Suppressor macrophage treated with lipopolysaccharide for 4 hours (primary cell): ENCODE measurements at regions not wholly inside any gene's neighbourhood (a gene's known extent, or its start where the extent isn't known, plus 50 kb on each side); places are given as distances from the start of the nearest gene placed in this dataset.
"Not testable (repeated sequence)": the region's sequence is repeated elsewhere in the genome, so short reads cannot be mapped to it uniquely, and the experiment has no call there.

Experiments used
- DNase-seq: peaks from one replicate; pipeline ENCODE4 v3.0.0-alpha.2; 2020

DNA sequence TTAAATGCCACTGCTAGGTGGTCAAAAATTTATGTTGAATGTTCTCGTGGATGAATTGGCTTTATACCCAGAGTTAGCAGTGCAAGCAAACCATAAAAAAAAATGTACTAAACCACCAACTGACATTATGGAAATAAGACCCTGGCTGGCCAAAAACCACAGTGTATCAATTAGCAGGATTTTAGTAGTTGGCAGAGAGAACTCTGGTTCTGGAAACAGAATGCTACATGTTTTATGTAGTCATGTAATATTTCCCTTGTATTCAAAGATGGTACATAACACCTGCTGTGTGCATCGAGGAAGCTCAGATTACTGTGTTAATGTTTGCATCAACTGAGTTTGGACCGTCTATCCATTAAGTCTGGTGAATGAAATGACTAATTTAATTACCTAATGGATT, 618.5 kb downstream of the CCSER2 start:
- no peak for DNase-seq

DNA sequence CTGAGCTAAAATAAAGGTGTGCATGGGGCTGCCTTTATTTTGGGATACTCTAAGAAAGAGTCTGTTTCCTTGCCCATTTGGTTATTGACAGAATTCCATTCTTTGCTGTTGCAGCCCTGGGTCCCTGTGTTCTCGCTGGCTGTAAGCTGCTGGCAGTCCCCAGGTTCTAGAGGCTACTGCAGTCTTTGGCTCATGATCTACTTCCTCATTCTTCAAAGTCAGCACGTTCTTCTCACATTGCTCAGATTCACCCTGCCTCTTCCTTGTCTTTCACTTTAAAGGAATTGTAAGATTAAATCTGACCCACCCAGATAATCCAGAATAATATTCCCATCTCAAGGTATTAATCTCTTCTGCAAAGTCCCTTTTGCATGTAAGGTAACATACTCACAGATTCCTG, 620.3 kb downstream of the CCSER2 start:
- DNase-seq = no peak

DNA sequence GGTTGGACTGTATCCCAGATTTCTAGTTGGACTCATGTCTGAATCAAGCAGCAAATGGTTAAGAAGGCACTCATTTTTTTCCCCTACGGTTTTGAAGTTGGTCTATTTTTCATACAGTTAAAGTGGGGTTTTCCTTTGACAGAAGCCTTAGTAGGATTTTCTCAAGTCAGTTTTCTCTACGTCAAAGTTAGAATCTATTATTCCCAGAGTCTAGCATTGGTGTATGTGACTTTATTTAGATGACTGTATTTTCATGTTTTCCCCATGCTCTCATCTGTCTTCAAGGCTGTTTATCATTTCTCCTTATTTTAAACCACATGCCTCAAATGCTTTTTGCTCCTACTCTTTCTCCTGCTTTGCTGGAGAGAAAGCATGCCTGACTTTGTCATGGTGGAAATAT, 623.2 kb downstream of the CCSER2 start:
- DNase-seq = no peak

DNA sequence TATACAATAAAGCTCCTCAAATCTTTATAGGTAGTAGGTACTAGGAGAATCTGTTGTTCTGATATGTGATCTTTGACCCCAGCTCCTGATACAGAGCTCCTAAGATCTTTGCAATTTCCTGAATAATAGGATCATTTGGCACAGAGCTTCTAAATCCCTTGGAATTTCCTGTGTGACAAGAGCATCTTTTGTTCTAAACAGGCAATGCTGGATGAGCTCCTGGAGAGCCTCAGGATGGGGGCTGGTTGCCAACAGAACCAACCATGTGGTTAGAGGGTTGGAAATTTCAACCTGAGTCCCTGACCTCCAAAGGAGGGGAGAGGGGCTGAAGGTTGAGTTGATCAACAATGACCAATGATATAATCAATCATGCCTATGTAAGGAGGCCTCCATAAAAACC, 629.0 kb downstream of the CCSER2 start:
- no peak for DNase-seq

DNA sequence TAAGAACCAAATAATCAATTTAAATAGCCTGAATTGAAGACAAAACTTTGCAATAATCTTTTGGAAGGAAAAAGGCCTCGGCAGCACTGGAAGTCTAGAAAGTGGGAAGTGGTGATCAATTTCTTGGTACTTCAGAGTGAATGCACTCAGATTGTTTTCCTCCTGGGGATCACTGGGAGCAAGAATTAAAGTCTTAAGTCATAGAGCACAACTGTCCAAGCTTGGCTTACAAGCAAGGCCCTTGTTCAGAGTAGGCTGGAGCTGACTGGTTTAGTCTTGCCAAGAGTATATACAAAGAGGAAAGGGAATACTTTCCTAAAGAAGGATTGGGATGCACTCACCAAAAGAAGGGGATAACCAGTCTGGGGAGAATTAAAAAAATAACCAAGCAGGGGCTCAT, 637.1 kb downstream of the CCSER2 start:
- DNase-seq = no peak

DNA sequence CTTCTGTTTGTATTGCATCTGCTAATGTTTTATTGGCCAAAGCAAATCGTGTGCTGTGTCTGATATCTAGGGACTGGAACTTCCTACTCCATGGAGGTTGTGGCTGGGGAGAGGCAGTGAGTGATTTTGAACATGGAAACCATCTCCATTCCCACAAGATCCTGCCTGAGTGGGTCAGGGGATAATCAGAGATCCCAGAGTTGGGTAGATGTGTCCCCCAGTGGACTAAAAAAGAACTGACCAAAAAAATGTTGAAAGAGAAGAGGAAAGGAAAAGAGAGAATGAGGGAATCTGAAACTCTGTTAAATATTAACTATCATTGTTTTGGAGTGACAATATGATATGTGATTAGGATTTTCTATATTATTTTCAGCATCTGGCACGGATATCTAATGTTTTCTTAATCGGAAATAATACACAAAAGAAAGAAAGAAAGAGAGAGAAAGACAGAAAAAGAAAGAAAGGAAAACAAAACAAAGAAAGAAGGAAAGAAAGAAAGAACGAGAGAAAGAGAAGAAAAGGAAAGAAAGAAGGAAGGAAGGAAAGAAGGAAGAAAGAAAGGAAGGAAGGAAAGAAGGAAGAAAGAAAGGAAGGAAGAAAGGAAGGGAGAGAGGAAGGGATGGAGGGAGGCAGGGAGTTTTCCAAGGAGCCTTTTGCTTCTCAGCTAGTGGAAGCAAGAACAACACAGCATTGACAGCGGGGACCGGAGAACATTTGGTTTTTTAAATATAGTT, 638.5 kb downstream of the CCSER2 start:
- DNase-seq = no peak

DNA sequence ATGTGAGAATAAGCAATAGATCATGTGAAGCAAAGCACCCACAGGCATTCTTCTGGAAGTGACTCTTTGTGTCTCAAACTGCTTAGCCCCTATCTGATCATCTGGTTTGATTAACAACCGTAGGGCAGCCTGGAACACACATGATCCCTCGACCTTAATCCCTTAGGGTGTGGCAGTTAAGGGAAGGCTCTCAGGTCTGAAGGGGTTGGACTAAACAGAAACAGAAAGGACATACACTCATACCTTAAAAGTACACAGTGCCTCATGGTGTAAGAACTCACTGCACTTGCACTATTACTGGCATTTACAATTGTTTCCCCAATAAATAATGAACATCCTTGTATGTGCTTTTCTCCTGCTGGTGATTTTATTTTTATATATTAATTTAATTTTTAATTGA, 640.9 kb downstream of the CCSER2 start:
- not testable (repeated sequence) for DNase-seq

DNA sequence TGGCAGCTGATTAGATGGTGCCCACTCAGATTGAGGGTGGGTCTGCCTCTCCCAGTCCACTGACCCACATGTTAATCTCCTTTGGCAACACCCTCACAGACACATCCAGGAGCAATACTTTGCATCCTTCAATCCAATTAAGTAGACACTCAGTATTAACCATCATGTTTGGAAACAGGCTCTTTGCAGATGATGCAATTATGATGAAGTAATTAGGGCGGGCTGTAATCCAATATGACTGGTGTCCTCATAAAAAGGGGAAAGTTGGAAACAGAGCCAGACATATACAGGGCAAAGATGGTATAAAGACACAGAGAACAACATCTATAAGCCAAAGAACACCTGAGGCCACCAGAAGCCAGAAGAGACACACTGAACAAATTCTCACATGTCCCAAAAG, 658.6 kb downstream of the CCSER2 start:
- DNase-seq = no peak

DNA sequence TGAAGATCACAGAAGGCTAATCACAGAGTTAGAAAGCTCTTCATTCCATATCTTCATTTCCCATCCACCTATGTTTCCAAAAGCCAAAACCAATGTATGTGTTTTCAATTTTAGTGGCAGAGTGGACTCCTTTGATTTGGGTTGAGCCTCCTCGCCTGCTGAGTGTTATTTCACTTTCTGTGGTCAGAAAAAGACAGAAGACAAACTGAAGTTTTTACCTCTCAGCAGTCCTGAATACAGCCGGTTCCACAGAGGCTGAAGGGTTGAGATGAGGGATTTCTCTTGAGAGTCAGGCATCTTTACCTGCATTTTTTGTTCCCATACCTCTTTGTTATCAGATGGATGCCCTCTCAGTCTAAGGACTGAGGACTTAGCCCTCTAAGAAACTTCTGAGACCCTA, 659.6 kb downstream of the CCSER2 start:
- DNase-seq = no peak

DNA sequence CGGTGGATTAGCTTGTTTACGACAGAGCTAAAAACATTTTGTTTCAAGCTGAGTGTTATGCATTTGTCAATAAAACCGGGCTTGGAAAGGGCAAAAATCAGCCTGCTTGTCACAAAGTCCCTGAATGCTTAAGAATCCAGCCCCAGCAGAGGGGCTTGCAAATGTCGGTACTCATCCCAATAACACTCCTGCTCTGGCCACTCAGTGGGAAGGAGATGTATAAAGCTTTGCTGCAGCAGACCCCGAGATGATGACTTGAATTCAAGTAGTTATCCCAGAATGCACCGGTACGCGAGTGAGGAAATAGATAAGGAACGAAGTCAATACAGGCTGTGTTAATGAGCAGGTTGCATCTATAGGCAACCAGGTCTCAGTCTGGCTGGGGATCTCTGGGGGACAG, 662.3 kb downstream of the CCSER2 start:
- DNase-seq = no peak

DNA sequence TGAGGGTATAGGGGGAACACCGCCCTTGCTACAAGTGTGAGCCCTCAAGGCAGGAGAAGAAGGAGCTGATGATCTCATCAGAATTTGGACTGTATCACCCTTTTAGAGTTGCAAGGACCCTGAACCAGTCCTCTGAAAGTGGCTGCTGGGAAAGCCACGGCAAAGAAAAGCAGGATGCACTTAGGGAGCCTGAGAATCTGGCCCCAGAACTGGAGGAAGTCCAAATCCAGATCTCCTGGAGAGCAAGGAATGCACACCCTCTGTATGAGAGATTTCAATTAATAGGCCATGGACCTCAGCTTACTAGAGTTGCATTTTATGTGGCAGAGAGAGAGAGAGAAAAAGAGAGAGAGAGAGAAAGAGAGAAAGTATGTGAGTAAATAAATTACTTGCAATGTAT, 662.9 kb downstream of the CCSER2 start:
- no peak for DNase-seq

DNA sequence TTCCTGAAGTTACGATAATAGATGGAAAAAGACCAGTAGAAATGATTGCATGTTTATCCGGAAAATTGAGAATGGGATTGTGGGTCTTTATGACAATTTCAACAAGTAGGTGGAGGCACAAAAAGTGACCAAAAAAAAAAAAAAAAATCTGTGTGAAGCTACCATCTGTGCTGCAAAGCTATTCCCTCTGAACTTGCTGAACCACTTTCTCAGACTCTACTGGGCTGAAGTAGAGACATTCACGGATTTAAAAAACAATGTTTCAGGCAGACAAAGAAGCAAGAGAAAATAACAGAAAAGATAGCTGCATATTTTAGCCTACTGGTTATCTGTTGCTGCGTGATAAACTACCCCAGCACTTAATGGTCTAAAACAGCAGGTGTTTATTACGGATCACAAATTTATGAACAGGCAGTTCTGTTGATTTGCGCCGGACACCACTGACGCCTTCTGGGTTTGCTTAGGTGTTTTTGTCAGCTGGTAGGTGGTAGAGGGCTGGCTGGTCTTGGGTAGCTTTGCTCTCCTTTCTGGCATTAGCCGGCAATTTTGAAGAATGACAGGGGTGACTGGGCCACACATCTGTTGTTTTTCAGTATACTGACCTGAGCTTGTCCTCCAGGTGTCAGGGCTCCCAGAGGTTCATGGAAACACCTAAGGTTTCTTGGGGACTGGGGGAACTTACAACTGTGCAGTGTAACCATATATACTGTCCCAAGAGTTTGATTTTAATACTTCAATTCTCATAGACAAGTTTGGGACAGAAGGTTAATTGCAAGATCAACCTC, 665.1 kb downstream of the CCSER2 start:
- no peak for DNase-seq

DNA sequence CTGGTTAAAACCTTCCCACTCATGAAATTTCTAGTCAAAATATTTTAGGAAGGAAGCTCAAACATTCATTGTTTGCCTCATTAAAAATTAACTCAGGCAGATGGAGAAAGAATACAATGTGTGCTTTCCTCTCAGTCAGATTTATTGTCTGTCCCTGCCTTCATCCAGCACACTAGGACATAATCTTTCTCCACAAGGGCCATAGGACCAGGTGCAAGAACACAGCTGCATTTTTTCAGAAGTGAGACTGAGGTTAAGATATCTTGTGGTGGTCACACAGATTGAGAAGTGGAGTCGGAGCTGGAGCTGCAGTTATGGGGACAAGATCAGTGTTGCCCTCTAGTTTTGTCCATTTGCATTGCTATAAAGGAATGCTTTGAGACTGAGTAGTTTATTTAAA, 666.3 kb downstream of the CCSER2 start:
- DNase-seq = no peak

DNA sequence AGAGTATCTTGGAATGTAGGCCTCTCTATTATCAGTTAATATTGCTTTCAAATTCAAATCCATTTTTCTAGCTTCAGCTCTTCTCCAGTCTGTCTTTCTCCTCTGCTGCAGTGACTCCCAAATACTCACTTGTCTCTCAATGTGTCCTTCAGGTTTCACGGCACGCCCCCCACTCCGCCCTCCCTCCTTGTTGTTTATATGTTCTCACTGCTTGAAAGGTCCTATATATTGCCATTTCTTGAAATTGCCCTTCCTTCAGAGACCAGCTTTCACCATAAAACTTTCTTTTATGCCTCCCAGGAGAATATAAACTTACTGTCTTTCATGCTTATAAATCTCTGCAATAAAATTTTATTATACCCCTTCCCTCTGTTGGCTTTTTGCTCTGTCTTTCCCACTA, 668.2 kb downstream of the CCSER2 start:
- DNase-seq = no peak

DNA sequence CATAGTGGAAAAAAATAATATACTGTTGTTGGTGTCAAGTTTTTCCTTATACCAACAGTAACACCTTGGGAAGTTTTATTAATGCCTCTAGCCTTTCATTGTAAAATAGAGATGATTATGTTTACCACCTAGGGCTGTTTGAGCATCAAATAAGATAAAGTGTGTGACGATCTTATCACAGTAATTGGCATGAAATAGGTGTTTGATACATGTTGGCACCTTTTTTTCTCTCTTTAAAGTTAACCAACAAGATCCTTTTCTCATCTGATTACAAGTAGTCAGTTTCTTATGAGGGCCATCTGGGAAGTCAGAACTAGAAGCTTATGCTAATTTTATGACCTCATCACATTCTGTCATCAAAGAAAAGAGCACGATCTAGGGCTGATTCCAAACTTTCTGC, 669.5 kb downstream of the CCSER2 start:
- DNase-seq = no peak

DNA sequence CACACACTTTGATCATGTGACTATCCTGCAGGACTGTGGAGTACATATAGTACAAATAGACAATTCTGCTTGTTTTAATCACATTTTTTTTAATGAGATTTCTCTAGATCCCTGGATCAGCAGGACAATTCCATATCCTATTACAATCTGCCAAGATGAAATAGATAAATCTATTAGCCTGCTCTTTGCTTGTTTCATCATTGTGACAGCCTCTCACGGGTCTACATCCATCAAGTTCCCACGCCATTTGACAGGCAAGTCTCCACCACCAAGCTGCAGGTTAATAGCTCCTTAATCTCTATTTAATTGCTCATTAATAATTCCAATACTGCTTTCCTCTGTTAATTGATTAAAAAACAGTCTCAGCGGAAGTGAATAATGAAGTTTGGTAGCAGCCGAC, 671.5 kb downstream of the CCSER2 start:
- no peak for DNase-seq

DNA sequence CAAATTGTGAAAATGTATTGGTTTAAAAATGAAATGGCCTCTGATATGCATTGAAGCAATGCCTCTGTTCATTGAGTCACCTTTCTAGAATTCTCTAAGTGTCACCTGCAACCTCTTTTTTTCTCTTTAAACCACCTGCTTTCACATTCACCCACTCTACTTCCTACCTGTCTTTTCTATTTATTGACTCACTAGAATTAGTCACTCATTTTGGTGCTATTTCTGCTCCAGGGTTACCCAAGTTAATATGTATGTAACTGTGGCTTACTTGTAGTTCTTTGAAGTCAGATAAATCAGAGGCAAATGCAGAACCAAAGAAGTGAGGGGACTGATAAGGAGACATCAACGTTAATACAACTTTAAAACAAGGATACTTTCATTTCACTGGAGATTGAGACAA, 674.7 kb downstream of the CCSER2 start:
- DNase-seq = no peak

DNA sequence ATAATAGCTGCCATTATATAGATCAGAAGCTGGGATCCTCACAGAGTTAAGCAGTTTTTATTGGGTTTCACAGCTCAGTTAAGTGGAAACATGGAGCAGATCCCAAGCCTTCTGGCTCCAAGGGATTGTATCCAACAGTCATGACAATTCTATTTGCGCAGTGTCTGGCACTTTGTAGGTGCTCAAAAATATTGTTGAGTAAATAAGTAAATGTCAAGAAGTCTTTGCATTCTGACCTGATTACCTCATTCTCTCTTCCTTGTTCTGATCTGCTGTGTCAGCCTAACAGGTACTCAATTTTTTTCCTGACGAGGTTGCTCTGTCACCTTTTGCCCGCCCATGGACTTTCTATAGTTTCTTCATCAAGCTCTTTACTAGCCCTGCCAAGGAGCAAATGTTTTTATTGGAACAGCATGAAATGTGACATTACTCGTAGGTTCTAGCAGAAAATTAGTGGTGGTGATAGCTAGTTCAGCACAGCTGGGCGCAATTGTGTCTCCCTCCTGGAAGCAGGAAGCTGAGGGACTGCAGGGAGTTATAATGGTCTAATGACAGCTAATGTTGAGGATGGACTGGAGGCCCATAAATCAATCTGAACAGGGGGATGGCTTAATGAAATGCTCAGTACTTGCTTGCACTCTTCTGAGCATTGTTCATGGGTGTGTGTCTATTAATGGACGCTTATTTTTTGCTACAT, 680.2 kb downstream of the CCSER2 start:
- DNase-seq = no peak

DNA sequence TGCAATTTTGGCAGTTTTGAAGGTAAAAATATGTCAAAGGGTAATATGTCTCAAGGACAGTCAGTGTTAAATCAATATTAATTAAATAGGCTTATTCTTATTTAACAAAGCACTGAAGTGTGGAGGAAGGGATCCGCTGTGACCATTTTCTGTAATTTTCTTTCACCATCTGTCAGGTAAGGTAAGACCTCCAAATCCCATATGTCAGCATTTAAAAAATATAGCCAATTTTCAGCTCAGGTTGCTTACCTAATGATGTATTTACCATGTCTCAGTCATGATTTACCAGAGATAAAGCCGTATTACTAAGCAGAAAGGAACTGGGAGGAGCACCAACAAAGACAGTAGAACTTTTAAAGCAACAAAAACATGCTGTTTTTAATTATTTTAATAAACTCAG, 683.9 kb downstream of the CCSER2 start:
- DNase-seq = no peak

DNA sequence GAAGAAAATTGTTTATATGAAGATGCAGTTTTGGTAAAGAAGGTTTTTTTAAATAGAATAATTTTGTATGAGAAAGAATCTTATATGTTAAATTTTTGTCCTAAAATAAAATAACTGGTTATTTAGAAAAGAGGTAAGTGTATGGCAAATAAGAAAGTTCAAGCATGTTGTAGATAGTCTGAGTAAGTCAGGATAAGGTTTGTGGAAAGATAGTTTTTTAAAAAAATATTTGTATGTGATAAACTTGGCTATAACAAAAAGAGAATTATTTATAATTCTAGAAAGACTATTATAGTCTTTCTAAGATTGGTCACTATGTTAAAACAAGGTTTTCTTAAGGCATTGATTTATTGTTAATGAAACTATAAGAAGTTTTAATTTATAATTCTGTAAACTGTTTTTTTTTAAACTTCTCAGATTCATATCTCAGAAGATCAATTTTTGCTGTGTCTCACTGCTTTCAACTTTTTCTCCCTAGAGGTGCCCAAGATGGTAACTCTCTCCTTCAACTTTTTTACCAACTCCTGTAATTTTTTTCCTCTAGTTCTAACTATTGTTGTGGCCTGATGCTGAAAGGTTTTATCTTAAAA, 698.6 kb downstream of the CCSER2 start:
- DNase-seq = no peak

DNA sequence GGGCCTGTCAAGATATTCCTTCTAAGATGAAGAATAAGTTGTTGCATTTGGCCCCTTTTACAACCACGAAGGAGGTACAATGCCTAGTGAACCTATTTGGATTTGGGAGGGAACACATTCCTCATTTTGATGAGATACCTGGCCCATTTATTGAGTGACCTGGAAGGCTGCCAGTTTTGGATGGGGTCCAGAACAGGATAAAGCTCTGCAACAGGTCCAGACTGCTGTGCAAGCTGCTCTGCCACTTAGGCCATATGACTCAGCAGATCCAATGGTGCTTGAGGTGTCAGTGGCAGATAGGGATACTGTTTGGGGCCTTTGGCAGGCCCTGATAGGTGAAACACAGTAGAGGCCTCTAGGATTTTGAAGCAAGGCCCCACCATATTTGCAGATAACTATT, 704.6 kb downstream of the CCSER2 start:
- no peak for DNase-seq

DNA sequence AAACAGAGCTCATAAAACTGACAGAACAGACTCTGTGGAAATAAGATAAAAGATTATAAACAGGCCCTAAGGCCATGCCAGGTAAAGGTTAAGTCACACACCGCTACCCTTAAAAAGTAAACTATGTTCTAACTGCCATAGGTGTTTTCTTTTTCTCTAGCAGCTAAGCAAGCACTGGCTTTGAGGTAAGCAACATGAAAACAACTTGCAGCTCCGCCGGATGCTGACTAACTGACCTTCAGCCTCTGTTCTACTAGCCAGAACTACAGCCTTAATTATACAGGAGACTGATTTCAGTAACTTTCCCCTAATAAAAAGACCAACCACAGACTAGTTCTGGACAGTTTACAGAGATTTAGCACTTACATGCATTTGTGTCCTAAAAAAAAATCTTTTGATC, 708.3 kb downstream of the CCSER2 start:
- no peak for DNase-seq

DNA sequence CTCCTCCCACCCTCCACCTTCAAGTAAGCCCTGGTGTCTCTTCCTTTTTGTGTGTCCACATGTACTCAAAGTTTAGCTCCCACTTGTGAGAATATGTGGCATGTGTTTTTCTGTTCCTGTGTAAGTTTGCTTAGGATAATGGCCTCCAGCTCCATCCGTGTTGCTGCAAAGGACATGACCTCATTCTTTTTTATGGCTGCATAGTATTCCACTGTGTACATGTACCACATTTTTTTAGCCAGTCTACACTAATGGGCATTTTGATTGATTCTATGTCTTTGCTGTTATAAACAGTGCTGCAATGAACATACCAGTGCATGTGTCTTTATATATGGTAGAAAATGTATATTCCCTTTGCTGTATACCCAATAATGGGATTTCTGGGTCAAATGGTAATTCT, 710.9 kb downstream of the CCSER2 start:
- DNase-seq = no peak

DNA sequence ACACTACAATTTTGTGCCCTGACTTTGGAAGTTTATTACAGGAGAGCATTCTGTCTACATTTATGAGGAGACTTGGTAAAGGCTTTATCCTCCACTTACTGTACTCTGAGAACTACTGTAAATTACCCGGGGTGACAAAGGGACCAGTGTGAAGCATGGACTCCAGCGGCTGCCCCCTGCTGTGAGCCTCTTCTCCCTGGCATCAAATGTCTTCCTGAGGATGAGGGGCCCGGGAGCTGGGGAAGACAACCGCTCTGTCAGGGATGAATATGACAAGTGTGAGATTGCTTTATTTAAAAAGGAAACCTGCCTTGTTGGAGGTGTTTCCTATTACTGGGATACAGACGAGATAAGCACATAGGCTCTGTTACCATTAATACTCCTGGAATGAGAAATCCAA, 714.8 kb downstream of the CCSER2 start:
- no peak for DNase-seq
